ENCODE measurements at regions not wholly inside any gene's neighbourhood (a gene's known extent, or its start where the extent isn't known, plus 50 kb on each side); places are given as distances from the start of the nearest gene placed in this dataset.
"Not testable (repeated sequence)": the region's sequence is repeated elsewhere in the genome, so short reads cannot be mapped to it uniquely, and the experiment has no call there.

DNA sequence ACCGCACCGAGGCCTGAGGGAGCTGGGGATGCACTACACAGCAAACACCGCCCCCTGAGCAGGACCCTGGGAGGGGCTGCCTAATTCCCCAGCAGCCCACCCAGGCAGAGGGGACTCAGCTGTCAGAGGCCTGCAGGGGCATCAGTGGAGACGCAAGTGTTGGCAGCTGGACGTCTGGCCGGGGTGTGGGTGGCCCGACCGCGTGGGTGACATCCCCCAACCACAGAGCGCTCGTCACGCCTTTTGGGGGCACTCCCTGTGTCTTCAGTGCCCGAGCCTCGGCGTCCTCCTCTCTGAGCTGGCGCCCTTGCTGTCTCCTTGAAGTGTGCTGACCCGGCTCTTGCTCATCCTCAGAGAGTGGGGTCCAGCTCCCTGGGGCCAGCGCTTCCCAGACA, 150.2 kb downstream of the BRD1 start:
- DNase-seq (ENCODE audit: low spot score): no peak

DNA sequence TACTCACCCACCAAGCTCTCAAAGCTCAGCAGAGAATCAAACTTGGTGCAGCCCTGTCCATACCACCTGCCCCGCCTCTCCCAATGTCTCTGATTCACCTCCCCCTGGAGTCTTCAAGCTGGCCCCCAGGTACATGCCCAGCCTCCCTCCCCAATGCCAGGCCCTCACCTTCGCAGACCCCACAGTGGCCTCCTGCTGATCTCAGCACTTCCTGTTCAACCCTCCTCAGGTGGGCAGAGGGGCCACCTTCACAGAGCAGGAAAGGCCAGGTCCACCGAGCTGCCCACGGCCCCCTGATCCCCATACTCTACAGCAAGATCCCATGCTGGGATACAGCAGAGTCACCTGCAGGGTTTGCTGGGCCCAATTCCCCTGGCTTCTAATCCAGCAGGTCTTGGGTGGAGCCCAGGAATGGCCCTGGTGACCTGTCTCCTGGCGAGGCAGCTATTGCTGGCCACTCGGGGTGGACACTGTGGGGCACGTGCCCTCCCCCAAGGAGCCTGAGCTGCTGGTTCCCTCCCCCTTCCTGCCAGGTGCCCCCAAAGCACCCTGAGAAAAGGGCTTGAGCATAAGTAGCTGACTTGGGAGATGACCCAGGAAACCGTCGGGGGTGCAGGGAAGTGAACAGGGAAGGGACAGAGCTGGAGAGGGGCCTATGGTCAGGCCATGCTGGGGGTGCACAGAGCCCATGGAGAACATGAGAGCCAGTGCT, 150.7 kb downstream of the BRD1 start:
- DNase-seq (ENCODE audit: low spot score): no peak

DNA sequence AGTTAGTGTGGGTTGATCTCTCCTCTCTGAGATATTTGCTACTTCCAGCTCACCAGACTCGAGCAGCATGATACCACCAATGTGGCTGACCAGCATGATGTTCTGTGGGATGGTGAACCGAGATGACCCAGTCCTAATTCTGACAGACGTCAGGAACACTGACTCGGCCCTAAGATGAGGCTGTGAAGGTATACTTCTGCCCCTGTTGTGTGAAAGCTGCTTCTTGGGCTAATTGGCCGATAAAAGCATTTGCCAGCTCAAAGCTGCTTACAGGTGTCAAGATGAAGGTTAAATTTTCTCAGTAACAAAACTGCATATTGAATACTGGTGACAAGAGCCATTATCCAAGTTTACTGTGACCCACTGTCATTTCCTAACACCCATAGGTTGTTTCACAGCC, 151.4 kb downstream of the BRD1 start:
- DNase-seq (ENCODE audit: low spot score): no peak

DNA sequence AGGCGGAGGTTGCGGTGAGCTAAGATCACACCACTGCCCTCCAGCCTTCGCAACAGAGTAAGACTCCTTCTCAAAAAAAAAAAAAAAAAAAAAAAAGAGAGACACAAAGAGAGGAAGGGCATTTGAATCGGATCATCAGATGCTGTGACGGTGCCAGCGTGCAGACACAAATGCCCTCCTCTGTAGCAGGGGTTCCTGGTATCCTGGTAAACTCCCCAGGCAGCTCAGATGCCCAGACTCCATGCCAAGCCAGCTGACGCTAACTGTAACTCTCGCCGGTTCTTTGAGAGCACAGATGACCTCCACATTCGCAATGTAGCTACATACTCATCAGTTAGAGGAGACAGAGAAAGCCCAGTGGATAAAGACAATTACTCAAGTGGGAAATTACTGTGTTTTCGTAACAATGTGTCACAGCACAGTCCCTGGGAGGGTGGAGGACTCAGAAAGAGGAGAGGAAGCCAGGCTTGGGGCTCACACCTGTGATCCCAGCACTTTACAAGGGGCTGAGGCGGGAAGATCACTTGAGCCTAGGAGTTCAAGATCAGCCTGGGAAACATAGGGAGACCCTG, 153.1 kb downstream of the BRD1 start:
- DNase-seq (ENCODE audit: low spot score): no peak

DNA sequence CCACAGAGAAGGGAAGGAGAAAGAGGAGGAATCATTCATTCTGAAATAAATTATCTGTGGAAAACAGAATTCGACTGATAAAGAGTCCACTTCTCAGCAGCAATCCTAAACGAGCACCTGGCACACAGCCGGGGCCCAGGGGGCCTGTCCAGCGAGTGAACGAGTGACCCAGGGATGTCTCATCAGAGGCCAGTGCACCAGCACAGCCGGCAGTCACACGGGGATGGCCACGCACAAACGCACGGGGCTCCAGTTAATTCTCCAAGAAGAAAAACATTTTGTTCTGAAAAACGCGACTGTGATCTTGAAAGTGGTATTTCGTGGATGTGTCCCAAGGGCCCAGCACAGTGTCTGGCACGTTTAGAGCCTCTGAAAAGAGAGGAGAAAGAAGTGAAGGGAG, 154.6 kb downstream of the BRD1 start:
- no peak for DNase-seq (ENCODE audit: low spot score)

DNA sequence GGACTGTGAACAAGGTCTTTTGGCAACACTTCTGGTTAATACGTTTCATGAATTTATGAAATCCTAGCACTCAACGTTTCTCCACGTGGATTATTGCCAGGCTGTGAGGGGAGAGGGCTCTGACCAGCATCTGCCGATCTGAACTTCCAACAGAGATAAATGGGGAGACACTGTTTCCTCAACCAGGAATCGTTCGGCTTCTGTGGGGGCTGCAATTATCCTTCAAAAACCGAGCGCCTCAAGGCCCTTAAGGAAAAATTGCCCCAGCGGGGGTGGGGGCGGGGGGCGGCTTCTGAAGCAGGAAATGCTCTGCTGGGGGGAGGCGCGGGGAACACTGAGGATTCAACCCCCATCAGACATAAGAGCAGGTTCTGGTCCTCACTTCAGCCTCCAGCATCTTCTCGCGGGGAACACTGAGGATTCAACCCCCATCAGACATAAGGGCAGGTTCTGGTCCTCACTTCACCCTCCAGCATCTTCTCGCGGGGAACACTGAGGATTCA, 155.6 kb downstream of the BRD1 start:
- no peak for DNase-seq (ENCODE audit: low spot score)

DNA sequence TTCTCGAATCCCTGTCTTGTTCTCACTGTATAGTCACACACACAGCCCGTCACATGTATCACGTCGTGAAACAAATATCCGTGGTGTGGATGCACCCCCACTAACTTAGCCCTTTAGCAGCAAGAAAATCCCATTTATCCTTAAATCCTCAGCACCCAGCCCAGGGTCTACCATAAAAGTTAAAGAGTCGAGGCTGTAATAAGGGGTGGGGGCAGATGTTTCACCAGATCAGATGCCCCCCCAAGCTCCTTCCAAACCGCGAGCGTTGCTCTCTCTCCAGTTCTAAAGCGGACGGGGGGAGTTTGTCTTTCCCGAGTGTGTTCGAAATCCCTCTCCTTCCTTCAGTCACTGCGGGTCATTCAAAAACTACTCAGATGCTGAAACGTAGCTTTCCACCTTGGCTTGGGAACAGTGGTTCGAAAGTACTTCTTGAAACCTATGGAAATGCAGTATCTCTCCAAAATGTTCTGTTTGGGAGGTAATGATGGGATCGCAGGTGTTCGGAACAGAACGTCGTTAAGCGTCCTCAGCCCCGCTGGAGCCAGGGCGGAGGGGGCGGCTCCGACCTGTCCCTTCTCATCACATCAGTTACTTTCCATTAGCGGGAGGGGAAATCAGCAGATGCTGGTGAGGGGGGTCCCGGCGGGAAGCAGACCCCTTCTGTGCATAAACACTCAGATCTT, 156.2 kb downstream of the BRD1 start:
- DNase-seq (ENCODE audit: low spot score): no peak

DNA sequence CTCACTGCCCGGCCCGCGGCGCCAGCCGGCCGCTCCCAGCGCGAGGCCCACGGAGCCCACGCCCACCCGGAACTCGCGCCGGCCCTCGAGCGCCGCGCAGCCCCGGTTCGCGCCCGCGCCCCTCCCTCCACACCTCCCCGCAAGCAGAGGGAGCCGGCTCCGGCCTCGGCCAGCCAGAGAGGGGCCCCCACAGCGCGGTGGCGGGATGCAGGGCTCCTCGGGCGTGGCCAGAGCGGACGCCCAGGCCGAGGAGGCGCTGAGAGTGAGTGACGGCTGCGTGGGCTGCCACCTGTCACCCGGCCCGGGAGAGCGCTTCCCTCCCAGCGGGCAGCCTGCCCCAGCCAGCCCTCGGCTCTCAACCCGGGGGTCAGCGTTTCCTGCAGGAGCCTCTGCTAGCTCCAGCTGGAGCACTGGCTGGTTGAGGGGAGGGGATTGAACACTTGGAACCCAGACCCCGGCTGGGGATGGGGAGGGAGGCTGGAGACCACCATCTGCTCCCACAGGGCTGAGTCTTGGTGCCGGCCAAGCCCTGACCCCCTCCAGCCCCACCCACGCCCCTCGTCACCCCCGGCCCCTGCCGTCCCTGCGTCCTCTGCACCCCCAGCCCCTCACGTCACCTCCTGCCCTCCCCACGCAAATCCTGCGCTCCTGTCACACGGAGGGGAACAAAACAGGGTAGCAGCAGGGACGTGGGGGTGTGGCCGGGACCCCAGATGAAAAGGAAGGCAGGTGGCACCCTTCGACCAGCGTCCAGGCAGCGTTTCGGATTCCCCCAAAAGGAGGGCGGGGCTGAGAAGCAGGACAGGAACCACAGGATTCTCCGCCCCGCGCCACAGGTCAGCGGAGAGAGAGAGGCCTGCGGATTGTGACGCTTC, 157.0 kb downstream of the BRD1 start:
- DNase-seq (ENCODE audit: low spot score): no peak

DNA sequence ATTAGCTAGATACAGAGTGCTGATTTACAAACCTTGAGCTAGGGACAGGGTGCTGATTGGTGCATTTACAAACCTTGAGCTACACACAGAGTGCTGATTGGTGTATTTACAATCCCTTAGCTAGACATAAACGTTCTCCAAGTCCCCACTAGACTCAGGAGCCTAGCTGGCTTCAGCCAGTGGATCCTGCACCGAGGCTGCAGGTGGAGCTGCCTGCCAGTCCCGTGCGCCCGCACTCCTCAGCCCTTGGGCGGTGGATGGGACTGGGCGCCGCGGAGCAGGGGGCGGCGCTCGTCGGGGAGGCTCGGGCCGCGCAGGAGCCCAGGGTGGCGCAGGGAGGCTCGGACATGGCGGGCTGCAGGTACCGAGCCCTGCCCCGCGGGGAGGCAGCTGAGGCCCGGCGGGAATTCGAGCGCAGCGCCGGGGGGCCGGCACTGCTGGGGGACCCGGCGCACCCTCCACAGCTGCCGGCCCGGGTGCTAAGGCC, 157.7 kb downstream of the BRD1 start:
- not testable (repeated sequence) for DNase-seq (ENCODE audit: low spot score)

DNA sequence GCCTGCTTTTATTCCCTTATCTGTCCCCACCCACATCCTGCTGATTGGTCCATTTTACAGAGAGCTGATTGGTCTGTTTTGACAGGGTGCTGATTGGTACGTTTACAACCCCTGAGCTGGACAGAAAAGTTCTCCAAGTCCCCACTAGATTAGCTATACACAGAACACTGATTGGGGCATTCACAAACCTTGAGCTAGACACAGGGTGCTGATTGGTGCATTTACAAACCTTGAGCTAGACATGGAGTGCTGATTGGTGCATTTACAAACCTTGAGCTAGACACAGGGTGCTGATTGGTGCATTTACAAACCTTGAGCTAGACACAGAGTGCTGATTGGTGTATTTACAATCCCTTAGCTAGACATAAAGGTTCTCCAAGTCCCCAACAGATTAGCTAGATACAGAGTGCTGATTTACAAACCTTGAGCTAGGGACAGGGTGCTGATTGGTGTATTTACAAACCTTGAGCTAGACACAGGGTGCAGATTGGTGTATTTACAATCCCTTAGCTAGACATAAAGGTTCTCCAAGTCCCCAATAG, 158.2 kb downstream of the BRD1 start:
- DNase-seq (ENCODE audit: low spot score): not testable (repeated sequence)

DNA sequence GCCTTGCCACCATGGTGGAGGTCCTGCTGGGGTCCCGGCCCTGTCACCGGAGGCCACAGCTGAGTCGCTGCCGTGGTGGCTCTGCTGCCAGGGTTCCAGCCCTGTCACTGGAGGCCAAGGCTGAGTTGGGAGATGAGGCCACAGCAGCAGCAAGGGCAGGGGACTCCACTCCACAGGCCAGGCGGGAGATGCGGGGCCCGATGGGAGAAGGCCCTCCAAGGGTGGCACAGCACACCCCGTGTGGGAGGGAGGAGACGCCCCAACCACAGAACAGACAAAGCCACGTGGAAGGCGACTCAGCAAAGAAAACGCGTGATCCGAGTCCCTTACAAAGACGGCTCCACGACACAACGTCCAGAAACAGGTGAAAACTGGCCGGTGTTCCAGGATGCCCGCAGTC, 159.3 kb downstream of the BRD1 start:
- DNase-seq (ENCODE audit: low spot score): no peak

DNA sequence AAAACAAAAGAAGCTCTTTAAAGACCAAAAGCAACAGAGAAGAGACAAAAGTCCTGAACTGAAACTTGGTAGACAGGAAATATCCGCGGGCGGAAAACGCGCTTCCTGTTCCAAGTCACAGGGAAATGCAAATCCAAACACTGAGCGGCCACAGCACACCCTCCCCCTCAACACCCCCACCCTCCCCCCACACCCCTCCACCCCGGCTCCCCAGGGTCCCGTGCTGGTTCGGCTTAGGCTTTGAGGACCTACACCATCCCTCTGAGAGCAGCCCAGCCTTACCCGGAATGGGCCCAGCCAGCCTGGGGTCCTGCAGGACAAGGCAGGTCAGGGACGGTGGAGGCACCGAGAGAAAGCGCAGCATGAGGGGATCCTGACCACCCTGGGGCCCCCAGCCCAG, 160.4 kb downstream of the BRD1 start:
- no peak for DNase-seq (ENCODE audit: low spot score)

DNA sequence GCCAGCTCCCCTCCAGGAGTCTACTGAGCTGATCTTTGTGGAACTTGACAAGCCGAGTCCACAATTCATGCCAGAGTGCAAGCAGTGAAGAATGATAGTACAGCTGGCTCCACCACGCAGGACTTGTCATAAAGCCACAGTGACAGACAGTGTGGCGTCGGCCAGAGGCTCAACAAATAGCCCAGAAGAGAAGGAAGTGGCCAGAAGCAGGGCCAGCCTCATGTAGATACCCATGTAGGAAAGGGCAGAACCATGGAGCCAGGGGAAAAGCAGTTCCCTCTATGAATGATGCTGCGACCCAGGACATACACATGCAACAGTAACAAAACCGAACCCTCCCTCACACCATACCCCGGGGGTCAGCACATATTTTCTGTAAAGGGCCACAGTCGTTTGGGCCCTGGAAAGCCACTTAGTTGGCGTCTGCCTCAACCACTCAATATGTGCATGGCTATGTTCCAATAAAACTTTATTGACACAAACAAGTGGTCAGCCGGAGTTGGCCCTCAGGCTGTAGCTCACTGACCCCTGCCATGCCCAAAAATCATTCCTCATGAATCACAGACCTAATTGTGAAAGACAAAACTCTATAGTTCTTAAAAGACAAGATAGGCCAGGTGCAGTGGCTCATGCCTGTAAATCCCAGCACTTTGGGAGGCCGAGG, 161.4 kb downstream of the BRD1 start:
- no peak for DNase-seq (ENCODE audit: low spot score)

DNA sequence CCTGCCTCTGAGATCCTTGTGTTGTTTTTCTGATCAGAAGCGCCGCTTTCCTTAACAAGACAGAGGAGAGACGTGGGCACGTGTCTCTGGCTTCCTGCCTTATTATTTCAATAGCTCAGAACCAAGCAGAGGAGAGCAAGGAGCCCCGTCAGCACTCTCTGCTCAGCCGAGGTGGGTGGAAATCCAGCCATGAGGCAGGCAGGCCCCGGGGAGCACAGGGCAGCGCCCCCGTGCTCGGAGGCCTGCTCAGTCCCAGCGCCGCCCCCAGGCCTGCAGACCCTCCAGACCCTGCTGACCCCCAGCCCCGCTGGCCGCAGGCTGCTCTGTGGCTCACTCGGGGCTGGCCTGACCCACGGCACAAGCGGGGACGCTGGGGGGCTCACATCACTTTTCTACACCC, 162.8 kb downstream of the BRD1 start:
- no peak for DNase-seq (ENCODE audit: low spot score)

DNA sequence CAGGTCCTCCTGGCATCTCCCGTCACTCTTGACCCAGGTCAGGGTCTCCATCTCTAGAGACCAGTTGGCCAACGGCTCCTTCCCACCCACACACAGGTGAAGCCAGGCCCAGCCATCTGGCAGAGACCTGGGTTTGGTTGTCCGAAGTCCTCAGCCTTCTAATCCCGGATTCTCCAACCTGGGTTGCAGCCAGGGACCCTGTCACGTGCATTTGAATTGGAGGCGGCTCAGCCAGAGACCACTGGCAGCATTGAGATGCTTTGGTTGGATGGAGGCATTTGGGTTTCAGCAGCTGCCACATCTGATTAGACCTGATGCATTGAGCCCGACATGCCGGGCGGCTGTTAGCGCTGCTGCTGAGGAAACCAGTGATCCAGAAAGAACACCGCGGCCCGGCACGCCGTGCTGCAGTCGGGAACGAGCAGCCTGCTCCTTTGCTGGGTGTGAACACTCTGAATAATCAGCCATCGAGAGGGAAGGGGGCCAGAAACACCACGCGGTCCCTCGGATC, 163.2 kb downstream of the BRD1 start:
- no peak for DNase-seq (ENCODE audit: low spot score)

DNA sequence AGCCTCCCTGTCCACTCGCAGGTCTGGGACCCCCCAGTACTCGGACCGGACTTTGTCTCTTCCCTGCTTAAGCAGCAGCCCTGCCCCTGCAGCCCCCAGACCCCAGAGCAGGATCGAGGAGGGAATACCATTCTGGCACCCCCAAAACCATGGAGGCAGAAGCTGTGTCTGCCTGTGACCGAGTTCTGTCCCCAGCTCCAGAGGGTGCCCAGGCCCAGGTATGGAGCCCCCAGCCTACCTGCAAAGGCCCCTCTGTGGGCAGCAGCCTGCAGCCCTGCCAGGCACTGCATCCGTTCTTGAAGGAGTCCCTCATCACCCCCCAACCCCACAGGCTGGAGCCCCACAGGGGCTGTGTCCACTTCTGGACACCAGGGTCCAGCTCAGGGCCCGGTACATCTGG, 163.8 kb downstream of the BRD1 start:
- DNase-seq (ENCODE audit: low spot score): no peak

DNA sequence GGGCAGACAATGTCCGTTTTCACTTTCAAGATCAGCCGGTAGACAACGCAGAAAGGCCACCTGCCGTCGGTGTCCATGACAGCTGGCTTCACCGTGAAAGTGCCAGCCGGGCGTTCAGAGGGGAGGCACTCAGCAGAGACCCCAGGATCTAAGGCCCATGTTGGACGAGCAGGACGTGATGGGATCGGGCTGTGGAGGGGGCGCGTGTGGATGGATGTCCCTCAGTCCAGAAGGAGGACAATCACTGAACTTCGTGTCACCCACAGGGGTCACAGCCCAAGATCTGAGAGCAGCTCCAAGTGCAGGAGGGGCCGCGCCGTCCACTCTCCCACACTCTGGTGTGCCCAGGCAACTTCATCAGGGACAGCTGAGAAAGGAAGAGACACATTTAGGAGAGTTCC, 164.4 kb downstream of the BRD1 start:
- no peak for DNase-seq (ENCODE audit: low spot score)

DNA sequence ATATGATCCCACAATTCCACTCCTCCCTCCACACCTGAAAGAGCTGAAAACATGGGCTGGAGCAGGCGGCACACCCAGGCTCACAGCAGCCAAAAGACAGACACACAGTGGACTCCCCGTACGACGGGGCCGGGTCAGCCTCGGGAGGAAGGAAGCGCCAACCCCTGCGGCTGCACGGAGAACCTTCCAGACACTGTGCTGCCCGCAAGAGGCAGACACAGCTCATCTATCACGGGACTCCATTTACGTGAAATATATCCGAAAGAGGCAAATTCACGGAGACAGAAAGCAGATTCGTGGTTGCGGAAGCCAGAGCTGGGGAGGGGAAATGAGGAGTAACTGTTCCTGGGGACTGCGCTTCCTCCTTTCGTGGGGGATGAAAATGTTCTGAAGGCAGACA, 165.0 kb downstream of the BRD1 start:
- no peak for DNase-seq (ENCODE audit: low spot score)

DNA sequence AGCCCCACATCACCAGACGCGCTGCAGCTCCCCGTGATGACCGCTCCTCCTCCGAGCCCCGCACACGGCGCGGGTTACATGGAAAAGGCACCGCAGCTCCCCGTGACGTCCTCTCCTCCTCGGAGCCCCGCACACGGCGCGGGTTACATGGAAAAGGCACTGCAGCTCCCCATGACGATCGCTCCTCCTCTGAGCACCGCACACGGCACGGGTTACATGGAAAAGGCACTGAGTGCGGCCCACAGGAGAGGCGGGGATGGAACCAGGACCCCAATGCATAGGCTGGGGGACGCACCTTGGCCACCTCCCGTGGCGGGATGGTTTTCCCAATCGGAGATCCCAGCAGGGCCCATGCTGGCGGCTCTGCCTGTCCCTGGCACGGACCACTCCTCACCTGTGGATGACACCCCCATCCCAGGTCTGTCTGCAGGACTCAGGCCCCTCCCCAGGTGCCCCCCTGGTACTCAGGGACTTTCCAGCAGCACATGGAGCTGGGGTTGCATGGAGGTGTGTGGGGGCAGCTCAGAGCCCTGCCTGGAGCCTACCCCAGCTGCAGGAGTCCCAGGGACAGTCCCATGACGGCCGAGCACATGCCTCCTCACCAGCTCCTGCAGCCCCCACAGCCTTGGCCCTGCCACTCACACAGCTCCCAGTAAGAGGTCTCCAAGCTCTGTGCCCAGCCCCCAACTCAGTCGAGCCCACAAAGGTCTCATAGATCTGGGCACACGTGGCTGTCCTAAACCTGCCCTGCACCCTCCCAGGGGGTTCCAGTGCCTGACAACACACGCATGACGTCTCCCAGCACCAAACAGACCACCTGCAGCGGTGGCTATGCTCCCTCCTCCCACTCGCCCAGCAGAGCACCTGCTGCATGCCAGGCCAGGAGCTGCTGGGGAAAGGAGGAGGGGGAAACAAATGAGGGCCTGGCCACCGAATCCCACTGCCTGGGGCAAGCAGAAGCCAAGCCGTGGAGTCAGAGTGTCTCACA, 166.6 kb downstream of the BRD1 start:
- DNase-seq (ENCODE audit: low spot score): no peak

DNA sequence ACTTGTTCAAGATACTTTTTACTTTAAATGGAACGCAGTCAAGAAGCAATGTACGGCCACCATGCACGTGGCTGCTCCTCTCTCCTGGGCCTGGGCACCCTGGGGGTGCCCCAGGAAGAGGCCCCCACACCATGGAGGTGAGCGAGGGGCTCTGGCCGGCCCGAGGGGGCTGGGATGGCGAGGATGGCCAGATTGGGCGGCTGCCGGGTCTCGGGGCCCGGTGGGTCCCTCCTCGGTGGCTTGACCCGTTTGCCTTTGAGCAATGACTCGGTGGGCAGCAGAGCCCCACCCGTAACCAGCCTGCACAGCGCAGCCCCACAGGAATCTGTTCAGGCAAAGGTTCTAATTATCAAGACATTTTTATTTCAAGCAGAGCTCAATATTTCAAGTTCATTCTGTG, 167.4 kb downstream of the BRD1 start:
- no peak for DNase-seq (ENCODE audit: low spot score)

Data from umbilical cord (tissue), 1 donor.